IPS-18c (cell line): ENCODE measurements at regions not wholly inside any gene's neighbourhood (a gene's known extent, or its start where the extent isn't known, plus 50 kb on each side); places are given as distances from the start of the nearest gene placed in this dataset.

ENCODE experiments used
- H3K4me3 ChIP-seq: 2 replicates; pipeline ENCODE4 v1.7.0; 2013; ENCODE audit warnings: low read depth, mild to moderate bottlenecking, low read length, moderate library complexity; ENCODE audit not compliant: insufficient read depth
- H3K9me3 ChIP-seq: one replicate; pipeline ENCODE4 v1.6.1; 2013; ENCODE audit warnings: mild to moderate bottlenecking, low read length, moderate library complexity; ENCODE audit not compliant: control insufficient read depth, insufficient read depth

DNA sequence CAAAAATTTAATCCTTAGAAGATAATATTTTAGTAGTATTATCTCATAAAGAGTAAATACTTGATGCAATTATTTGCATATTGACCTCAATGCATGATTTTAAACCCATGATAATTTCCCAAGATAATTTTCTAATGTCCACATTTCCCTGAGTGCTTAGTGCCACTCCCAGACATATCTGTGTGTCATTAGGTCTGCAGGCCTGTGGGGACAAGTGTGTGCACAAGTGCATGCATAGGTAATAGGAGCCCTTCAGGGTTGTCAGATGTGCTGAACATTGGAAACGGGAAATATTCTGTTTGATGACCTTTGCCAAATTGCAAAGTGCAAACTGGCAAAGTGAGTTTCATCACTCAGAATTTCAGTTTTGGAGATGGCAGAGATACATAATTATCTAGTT lies 369.9 kb downstream of the KLF5 start:
- Histone ChIP-seq H3K9me3 (no peaks in the 10 kb centered on the region), H3K4me3 (no peak overlapping the region)

DNA sequence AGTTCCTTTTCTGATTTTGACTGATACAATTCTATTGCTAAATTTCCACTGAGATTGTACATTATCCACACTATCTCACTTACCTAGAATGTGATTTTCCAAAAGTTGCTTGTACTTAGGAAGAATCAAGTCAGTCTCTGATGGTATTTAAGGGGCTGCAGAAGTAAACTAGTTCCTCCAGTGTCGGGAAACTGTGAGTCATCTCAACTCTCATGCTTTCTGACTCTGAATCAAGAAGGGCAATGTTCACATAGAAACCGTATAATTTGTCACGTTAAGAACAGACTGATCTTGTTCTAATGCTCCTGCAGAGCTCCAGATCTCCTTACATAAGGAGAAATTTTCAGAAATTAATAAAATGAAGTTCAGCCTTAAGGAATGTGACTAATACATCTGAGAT lies 369.3 kb downstream of the KLF5 start:
- Histone ChIP-seq H3K4me3 (no peak overlapping the region), H3K9me3 (no peaks in the 10 kb centered on the region)

DNA sequence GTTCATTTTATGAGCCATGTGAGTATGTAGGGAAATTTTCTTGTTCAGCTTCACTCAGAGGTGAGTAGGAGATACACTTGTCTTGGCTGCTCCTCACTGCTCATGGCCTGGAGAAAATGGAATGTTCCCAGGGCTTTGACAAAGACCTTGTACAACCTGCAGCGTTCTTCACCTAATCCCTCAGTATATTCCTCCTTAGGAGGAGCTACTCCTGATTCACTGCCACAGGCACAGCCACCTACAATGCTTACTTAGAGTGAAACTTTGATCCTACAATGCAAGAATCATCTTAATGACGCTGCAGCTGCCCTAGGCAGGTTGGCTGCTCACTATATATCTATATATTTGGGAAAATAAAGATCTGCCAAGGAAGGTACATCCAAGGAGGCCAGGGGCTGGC lies 364.2 kb downstream of the KLF5 start:
- no peak overlapping the region for H3K4me3 ChIP-seq
- H3K9me3 ChIP-seq, result no peaks in the 10 kb centered on the region

DNA sequence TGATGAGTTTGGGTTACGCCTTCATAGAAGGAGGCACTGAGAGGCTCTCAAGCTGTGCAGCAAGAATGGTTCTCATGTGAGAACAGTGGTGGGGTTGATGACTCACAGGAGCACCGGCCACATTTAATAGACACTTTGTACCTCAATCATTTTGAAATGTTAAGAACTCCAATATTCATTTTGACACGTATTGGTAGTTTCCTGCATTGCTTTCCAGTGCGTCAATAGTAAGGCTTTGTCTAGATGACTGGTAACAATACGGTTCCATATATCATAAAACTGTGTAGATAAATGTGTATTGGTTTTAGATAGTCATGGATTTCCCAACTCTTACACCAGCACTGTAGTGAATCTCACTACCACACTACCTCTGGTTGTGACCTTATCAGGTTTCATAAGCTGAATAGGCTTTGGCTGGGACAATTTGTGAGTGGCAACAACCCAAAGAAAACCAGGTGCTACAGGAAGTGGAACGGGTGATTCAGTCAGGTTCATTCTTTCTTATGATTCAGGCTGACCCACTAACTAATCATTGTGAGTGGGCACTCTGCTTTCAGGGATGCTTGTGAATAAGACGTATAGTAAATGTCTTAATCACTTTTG lies 362.6 kb downstream of the KLF5 start:
- Histone ChIP-seq H3K9me3 (no peaks in the 10 kb centered on the region), H3K4me3 (no peak overlapping the region)

DNA sequence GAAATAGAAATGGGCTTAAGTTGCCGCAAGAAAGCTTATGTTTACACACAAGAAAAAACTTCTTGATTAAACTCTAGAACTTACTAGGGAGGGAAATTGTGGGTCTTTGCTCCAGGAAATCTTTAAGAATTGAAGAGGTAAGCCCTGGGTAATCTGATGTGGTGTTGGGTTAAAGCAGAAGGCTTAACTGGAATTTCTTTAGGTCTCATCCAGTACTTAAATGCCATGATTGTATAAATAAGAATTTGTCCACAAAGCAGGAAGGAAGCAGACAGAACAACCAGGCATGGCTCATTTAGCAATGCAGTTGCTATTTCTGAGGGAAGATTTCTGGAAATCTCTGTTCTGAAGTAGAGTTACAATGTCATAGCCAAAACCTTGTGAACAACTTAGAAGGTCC lies 360.4 kb downstream of the KLF5 start:
- Histone ChIP-seq H3K9me3 (no peaks in the 10 kb centered on the region), H3K4me3 (no peak overlapping the region)

DNA sequence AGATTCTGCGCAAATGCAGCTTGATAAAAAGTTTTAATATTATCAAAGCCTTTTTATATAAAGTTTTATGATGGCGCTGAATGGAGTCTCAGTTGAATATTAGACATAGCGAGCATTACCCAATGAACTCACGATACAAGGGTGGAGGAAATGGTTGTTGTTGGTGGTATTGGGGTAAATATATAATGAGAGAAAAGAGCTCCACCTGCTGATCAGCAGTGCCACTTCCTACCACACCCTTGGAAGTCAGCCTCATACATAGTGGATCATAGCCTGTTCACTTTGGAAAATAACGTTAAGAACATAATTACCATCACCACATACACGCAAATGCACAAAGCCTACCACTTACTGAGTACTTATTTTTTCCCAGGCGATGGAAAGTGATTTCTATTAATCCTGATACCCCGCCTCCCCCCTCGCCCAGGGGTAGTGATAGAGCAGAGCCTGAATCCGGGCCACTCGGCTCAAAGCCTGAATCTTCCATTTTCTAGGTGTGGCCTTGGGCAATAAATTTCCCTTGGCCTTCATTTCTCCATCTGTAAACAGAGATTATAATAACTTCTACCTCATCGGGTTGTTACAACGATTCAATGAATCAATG lies 358.3 kb downstream of the KLF5 start:
- no peaks in the 10 kb centered on the region for H3K9me3 ChIP-seq
- no peak overlapping the region for H3K4me3 ChIP-seq

DNA sequence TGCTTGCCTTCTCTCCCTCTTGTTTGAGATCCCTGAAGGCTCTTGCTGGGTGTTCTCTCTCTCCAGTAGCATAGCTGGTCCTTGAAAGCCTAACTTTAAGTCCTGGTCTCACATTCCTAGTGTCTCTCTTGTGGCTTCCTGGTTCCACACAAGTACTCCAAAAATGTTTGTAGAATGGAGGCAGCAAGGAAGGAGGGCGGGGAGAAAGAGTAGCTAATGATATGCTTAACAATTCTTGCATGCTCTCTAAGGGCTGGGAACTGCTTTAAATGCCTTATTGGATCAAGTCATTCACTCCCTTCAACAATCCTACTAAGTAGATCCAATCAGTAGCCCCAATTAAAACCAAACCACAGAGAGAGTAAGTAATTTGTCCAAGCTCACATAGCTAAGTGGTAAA lies 357.3 kb downstream of the KLF5 start:
- H3K9me3 ChIP-seq, result no peaks in the 10 kb centered on the region
- no peak overlapping the region for H3K4me3 ChIP-seq

DNA sequence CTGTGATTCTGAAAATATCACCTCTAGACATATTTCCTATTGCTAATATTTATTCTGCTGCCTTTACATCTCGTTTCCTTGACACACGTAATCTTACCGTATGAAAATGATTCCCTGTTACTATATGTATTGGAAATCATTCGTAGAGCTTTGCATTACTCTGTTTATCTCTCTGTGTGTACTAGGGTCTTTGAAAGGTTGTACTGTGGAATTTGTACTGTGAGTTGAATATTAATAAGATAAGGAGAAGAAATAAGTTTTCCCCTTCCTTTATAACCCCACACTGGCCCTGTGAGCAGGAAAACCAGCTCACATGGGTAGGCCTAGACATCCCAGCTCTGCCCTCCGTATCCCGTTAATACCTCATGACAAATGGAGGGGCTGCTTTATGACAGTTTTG lies 354.9 kb downstream of the KLF5 start:
- H3K4me3 ChIP-seq, result no peak overlapping the region
- H3K9me3 ChIP-seq, result no peaks in the 10 kb centered on the region

DNA sequence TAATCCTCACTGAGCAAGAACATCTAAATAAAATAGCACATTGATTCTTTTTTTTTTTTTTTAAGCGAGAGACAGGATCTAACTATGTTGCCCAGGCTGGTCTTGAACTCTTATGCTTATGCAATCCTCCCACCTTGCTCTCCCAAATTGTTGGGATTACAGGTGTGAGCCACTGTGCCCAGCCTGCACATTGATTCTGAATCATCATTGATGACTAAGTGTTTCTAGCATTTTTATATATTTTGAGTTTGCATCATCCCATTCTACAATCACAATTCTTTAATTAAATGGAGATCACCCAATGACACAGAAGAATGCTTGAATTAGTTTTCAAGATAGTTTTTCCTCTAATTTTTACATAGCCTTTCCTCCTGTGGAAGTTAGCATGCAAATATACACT lies 354.1 kb downstream of the KLF5 start:
- Histone ChIP-seq H3K4me3 (no peak overlapping the region), H3K9me3 (no peaks in the 10 kb centered on the region)

DNA sequence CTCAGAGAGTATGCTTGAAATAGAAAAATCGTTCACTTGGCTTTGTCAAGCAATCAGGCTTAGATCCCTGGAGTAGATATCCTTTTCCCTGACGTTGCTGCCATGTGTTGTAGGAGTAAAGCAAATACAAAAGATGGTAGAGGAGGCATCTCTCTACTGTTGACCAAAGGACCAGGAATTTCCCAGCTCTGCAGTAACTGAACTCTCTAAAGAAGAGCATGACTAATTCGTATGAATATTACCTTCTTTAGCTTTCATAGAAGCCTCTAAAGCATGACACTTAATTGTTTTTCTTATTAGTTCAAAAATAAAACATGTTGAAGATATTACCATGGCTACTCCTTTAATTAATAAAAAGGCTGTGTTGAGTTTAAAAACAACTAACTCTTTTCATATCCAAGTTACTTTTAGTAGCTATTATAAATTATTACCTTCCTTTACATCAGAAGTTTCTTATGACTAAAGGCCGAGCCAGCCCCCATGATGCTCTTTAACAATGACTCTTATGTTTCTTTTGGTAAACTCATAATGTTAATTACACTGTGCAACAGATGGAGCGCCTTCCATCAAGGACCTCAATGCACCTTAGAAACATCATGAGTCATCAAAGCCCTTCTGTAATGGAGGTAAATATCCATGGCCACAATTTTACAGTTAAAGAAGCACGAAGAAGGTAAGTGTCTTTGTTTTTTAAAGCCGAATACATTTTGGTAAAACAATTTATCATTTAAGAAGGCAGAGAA lies 352.4 kb downstream of the KLF5 start:
- H3K9me3 ChIP-seq, result no peaks in the 10 kb centered on the region
- H3K4me3 ChIP-seq, result no peak overlapping the region

DNA sequence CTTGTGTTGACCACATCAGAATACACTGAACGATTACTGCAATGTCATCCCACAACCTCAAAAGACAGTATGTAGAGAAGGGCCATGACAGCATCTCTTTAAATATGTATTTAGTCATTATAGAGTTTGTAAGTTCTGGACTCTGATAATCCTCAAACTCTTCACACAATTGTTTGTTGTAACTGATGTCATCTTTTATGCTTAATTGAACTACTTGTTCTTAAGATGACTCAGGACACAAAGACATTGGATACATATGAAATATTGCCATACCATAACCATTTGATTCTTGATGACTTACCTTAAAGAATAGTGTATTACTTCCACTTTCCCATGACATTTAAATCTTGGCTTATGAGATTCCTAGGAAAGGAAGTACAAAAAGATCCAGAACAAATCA lies 347.6 kb downstream of the KLF5 start:
- Histone ChIP-seq H3K9me3 (no peaks in the 10 kb centered on the region), H3K4me3 (no peak overlapping the region)

DNA sequence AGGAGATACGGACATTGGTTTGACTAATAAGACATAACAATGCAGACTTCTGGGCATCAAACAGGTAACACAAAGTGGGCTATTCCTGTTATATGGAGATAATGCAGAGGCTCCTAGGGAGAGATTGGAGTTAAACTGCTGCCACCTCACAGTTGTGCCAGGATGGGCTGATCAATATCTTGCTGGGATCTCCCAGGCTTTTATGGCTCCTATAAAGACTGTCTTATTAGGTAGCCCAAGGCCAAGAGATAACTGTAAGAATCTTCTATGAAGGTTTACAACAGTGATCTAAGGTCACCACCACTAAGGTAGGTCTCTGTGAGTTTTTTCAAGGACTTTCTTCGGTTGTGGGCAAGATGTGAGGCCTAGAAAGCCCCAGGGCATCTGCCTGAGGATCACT lies 345.8 kb downstream of the KLF5 start:
- Histone ChIP-seq H3K9me3 (no peaks in the 10 kb centered on the region), H3K4me3 (no peak overlapping the region)

DNA sequence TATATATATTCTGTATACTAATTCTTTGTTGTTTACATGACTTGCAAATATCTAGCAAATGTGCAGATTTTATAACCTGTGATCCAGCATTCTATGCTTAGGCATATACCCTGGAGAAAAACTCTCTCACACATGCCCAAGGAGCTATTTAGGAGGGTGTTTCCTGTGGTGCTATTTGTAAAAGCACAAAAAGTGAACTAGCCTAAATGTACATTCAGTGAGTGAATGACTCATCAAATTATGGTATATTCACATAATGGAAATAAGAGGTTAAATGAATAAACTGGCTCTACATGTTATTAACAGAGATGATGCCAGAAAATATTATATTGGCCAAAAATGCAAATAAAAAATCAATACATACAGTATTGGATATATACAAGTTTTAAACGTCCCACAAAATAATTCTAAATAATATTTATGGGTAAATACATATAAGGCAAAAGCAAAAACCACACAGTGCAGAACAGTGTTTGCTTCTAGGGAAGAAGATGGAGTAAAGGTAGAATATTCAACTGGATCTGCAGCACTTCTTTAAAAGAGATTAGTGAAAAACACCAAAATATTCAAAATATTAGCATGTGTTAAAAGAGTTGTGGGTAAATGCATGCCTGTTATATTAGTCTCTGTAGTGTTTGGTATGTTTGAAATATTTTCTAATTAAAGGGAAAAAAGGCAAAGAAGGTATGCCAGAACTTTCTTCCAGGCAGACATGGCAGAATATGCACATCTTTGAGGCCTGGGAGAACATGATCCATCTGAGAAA lies 344.7 kb downstream of the KLF5 start:
- no peaks in the 10 kb centered on the region for H3K9me3 ChIP-seq
- no peak overlapping the region for H3K4me3 ChIP-seq

DNA sequence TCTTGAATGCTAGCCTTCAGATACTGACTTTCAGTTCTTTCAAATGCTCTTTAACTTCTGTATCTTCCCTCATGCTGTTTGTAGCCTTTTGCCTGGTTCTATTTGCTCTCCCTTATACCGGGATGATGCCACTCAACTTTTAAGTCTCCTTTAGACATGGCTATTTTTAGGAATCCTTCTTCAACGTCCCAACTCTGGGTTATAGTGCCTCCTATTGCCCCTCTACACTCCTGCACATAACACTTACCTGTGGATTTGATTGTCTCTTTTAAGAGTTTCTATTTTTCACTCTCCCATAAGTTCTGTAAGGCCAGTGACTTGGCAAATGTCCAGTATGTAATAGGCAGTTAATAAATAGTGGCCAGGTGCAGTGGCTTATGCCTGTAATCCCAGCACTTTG lies 343.0 kb downstream of the KLF5 start:
- Histone ChIP-seq H3K4me3 (no peak overlapping the region), H3K9me3 (no peaks in the 10 kb centered on the region)

DNA sequence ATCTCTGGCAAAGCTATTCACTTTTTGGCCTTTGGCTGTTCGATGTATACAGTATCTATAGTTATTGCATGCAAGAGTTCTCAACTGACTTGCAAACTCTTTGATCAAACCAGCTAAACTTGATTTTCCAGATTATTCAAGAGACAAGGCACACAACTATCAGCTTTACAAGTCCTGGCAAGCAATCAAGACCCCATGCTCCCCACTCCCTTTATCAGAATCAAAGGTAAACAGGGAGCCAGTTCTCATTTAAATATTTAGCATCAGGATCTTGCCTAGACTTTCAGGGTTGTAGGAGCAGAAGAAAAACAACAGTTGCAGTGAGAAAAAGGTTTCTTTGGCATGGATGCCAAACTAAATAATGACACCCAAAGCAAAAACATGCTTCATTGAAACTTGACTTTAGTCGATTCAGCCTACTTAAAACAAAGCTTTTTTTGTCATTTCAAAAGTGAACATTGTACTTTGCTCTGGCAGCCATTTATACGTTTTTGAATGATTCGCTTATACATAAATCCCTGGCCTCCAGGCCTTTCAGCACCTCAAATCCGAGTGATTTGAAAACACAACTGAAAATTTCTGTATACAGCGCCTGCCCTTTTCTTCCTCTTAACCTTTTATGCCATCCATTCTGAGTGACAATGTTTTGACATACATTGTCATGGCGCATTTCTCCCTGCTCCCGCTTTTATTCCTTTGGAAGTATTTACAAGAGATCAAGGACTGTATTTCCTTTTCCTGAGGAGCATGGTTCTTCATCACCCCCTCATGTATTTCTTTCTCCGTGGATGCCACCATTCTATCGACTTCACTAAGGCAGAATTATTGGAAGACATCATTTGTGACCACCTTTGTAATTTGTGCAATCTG lies 340.8 kb downstream of the KLF5 start:
- Histone ChIP-seq H3K9me3 (no peaks in the 10 kb centered on the region), H3K4me3 (no peak overlapping the region)

DNA sequence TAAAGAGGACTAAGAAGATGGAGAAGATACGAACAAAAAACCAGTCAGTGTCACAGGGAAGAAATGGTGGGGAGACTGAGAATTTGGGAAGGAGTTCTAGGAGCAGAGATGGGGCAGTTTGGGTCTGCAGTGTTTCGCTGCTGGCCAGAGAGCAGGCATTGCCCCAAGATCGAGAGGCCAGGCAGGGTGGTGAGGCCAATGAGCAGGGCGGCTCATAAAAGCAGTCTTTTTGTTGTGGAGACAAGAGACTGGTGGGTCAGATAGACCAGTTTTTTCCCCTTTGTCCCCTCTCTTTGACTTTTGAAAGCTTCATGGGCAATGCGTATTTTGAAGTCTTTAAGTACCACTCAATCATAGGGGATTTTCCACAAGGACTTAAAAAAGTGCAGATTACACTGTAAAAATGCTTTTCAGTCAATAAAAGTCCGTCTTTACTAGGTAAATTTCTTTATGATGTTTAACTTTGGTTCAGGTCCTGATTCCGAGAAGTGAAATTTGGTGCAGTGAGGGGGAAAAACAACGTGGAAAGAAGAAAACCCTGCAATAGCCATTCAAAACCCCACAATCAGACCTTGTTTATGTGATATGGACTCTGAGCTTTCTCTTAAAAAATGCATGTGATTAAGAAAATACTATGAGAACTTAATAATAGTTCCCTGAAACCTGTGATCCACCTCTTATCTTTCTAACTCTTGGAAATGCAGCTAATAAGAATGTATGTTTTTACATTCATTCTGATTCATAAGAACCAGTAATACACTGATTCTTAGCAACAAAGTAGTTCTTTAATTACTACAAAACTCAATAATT lies 338.9 kb downstream of the KLF5 start:
- H3K9me3 ChIP-seq, result no peaks in the 10 kb centered on the region
- H3K4me3 ChIP-seq, result no peak overlapping the region
